Liver (tissue), 8 donors: ENCODE measurements at regions not wholly inside any gene's neighbourhood (a gene's known extent, or its start where the extent isn't known, plus 50 kb on each side); places are given as distances from the start of the nearest gene placed in this dataset.

Experiments
- DNase-seq: peaks from one replicate; pipeline ENCODE4 v3.0.0-alpha.2; 2017; ENCODE audit warnings: low spot score
- H3K27ac ChIP-seq, 2 donors: one replicate each; pipeline ENCODE4 v1.7.0; 2013; ENCODE audit warnings: inconsistent platforms in 2 of 2, low read length in 2 of 2, control low read depth in 1 of 2, low read depth in 1 of 2, mild to moderate bottlenecking in 1 of 2
- H3K27me3 ChIP-seq, 4 donors: one replicate each; pipeline versions ENCODE4 v1.6.1 to v1.7.0; 2013; ENCODE audit warnings: low read length in 3 of 4, inconsistent platforms in 1 of 4, mild to moderate bottlenecking in 1 of 4, moderate library complexity in 1 of 4; ENCODE audit not compliant: control insufficient read depth in 4 of 4, insufficient read depth in 4 of 4
- H3K36me3 ChIP-seq, 4 donors: one replicate each; pipeline versions ENCODE4 v1.6.1 to v1.7.0; 2013; ENCODE audit warnings: low read length in 3 of 4, mild to moderate bottlenecking in 3 of 4, low read depth in 1 of 4, moderate library complexity in 1 of 4; ENCODE audit not compliant: control insufficient read depth in 4 of 4, insufficient read depth in 3 of 4
- H3K4me1 ChIP-seq, 4 donors: one replicate each; pipeline versions ENCODE4 v1.6.1 to v1.7.0; 2013; ENCODE audit warnings: low read length in 3 of 4, mild to moderate bottlenecking in 3 of 4, moderate library complexity in 1 of 4; ENCODE audit not compliant: control insufficient read depth in 4 of 4, insufficient read depth in 4 of 4
- H3K4me3 ChIP-seq, 3 donors: one replicate each; pipeline versions ENCODE4 v1.6.1 to v1.7.0; 2013; ENCODE audit warnings: low read length in 3 of 3, control low read depth in 1 of 3, low read depth in 1 of 3, mild to moderate bottlenecking in 1 of 3
- H3K9ac ChIP-seq, 2 donors: one replicate each; pipeline ENCODE4 v1.7.0; 2013; ENCODE audit warnings: low read length in 2 of 2, mild to moderate bottlenecking in 2 of 2, moderate library complexity in 2 of 2, control low read depth in 1 of 2, low read depth in 1 of 2
- H3K9me3 ChIP-seq, 4 donors: one replicate each; pipeline versions ENCODE4 v1.6.1 to v1.7.0; 2013; ENCODE audit warnings: low read length in 3 of 4; ENCODE audit not compliant: control insufficient read depth in 4 of 4
- ATF3 ChIP-seq: IDR thresholded peaks from 2 replicates; pipeline ENCODE4 v1.6.1; 2016; ENCODE audit warnings: antibody characterized with exemption
- EGR1 ChIP-seq, 2 donors: IDR thresholded peaks; 2 replicates each; pipeline ENCODE4 v1.6.1; 2016 to 2018; ENCODE audit warnings: antibody characterized with exemption in 2 of 2, low read depth in 2 of 2
- FOXA1 ChIP-seq: IDR thresholded peaks from 2 replicates; pipeline ENCODE4 v1.6.1; 2016; ENCODE audit warnings: antibody characterized with exemption
- FOXA2 ChIP-seq: IDR thresholded peaks from 2 replicates; pipeline ENCODE4 v1.6.1; 2016; ENCODE audit warnings: antibody characterized with exemption
- GABPA ChIP-seq, 2 donors: IDR thresholded peaks in 1 of 2; conservative IDR thresholded peaks in 1 of 2; 2 replicates each; pipeline ENCODE4 v1.6.1; 2016; ENCODE audit warnings: antibody characterized with exemption in 2 of 2, mild to moderate bottlenecking in 1 of 2, moderate library complexity in 1 of 2
- HNF4A ChIP-seq, 2 donors: conservative IDR thresholded peaks; 2 replicates each; pipeline ENCODE4 v1.6.1; 2016; ENCODE audit warnings: antibody characterized with exemption in 2 of 2, mild to moderate bottlenecking in 2 of 2
- HNF4G ChIP-seq: IDR thresholded peaks from 2 replicates; pipeline ENCODE4 v1.6.1; 2016; ENCODE audit warnings: antibody characterized with exemption
- RAD21 ChIP-seq, 2 donors: IDR thresholded peaks; 2 replicates each; pipeline ENCODE4 v1.6.1; 2016; ENCODE audit warnings: antibody characterized with exemption in 2 of 2, mild to moderate bottlenecking in 2 of 2
- REST ChIP-seq: IDR thresholded peaks from 2 replicates; pipeline ENCODE4 v1.6.1; 2016; ENCODE audit warnings: antibody characterized with exemption, mild to moderate bottlenecking
- RXRA ChIP-seq, 2 donors: IDR thresholded peaks; 2 replicates each; pipeline ENCODE4 v1.6.1; 2017 to 2018; ENCODE audit warnings: antibody characterized with exemption in 2 of 2, mild to moderate bottlenecking in 1 of 2
- SP1 ChIP-seq: IDR thresholded peaks from 2 replicates; pipeline ENCODE4 v1.6.1; 2018; ENCODE audit warnings: antibody characterized with exemption, mild to moderate bottlenecking
- TAF1 ChIP-seq: conservative IDR thresholded peaks from 2 replicates; pipeline ENCODE4 v1.6.1; 2016; ENCODE audit warnings: antibody characterized with exemption, mild to moderate bottlenecking
- YY1 ChIP-seq: IDR thresholded peaks from 2 replicates; pipeline ENCODE4 v1.6.1; 2016; ENCODE audit warnings: antibody characterized with exemption, mild to moderate bottlenecking
- ZBTB33 ChIP-seq: IDR thresholded peaks from 2 replicates; pipeline ENCODE4 v1.6.1; 2016; ENCODE audit warnings: antibody characterized with exemption
- WGBS: extraction: QIAGEN DNeasy Blood & Tissue Kit; methylation state at CpG from one replicate; pipeline ENCODE4 v1.1.7; 2013; 5-methylcytosine and 5-hydroxymethylcytosine counted together
- TF ChIP-seq, protein P1 (sequence below): fragments of 150-350 bp; IDR thresholded peaks from 2 replicates; pipeline ENCODE4 v1.5.1; 2017; ENCODE audit warnings: improper control_type of control experiment, low read depth, low read length; ENCODE audit not compliant: missing input control
- TF ChIP-seq, protein P2 (sequence below): IDR thresholded peaks from 2 replicates; pipeline ENCODE4 v1.6.1; 2016; ENCODE audit warnings: antibody characterized with exemption
- donor health status: healthy.
- donor health status: healthy.
- donor health status: healthy.
- donor health status: healthy.
- donor health status: healthy.

DNA sequence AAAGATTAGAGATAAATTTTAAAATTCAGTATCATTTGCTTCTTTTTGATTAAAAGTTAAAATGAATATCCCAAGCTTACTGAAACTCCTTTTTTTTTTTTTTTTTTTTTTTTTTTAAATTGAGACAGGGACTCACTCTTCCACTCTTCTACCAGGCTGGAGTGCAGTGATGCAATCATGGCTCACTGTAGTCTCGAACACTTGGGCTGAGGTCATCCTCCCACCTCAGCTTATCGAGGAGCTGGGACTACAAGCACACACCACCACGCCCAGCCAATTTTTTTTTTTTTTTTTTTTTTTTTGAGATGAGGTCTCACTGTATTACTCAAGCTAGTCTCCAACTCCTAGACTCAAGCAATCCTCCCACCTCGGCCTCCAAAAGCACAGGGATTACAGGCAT is 92.1 kb upstream of the RGS18 start:
- H3K36me3 ChIP-seq, result no peaks in the 10 kb centered on the region
- no peaks in the 10 kb centered on the region for H3K4me1 ChIP-seq
- H3K27ac ChIP-seq, result no peak overlapping the region
- TF ChIP-seq GABPA (IDR thresholded peaks at IDR 0.05 in 1 of 2, conservative IDR thresholded peaks at IDR 0.05 in 1 of 2), result no peak
- TF ChIP-seq HNF4A (conservative IDR thresholded peaks at IDR 0.05), result no peak
- TF ChIP-seq, protein P1, sequence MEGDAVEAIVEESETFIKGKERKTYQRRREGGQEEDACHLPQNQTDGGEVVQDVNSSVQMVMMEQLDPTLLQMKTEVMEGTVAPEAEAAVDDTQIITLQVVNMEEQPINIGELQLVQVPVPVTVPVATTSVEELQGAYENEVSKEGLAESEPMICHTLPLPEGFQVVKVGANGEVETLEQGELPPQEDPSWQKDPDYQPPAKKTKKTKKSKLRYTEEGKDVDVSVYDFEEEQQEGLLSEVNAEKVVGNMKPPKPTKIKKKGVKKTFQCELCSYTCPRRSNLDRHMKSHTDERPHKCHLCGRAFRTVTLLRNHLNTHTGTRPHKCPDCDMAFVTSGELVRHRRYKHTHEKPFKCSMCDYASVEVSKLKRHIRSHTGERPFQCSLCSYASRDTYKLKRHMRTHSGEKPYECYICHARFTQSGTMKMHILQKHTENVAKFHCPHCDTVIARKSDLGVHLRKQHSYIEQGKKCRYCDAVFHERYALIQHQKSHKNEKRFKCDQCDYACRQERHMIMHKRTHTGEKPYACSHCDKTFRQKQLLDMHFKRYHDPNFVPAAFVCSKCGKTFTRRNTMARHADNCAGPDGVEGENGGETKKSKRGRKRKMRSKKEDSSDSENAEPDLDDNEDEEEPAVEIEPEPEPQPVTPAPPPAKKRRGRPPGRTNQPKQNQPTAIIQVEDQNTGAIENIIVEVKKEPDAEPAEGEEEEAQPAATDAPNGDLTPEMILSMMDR, result no peak
- no peak for TF ChIP-seq SP1
- no peak for TF ChIP-seq TAF1
- no peak for TF ChIP-seq ZBTB33
- TF ChIP-seq REST, result no peak
- TF ChIP-seq FOXA2, result no peak
- no peak for TF ChIP-seq HNF4G
- no peak for TF ChIP-seq YY1
- TF ChIP-seq RXRA (IDR thresholded peaks at IDR 0.05), result no peak
- TF ChIP-seq EGR1 (IDR thresholded peaks at IDR 0.05; ENCODE audit: low read depth in 2 of 2), result no peak
- TF ChIP-seq, protein P2, sequence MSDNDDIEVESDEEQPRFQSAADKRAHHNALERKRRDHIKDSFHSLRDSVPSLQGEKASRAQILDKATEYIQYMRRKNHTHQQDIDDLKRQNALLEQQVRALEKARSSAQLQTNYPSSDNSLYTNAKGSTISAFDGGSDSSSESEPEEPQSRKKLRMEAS, result no peak
- WGBS, result 66% methylated on average over 4 of the region's 4 CpGs
- DNase-seq, result no peak
- H3K4me3 ChIP-seq, result no peak overlapping the region
- H3K9me3 ChIP-seq, result no peaks in the 10 kb centered on the region
- no peaks in the 10 kb centered on the region for H3K27me3 ChIP-seq
- H3K9ac ChIP-seq, result no peak overlapping the region

DNA sequence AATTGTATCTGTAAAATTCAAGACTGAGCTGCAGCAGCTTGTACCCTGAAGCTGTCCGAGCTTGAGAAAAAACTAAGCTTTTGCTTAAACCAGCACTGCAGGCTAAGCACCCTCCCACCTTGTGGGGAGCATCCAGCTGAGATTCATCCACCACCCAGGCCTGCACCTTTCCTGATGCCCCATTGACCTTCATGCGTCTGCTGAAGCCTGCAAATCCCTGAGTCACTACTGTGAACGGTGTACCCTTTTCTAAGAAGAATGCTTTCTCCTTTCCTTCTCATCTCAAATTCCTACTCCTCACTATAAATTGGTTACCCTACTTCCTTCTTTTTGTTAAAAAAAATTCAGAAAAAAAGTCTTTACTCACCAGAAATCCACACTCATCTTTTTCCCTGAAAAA is 90.9 kb upstream of the RGS18 start:
- no peak overlapping the region for H3K4me3 ChIP-seq
- no peaks in the 10 kb centered on the region for H3K27me3 ChIP-seq
- WGBS, result 39% methylated on average over 3 of the region's 3 CpGs
- H3K4me1 ChIP-seq, result no peaks in the 10 kb centered on the region
- no peaks in the 10 kb centered on the region for H3K36me3 ChIP-seq
- no peak overlapping the region for H3K9ac ChIP-seq
- DNase-seq, result no peak
- H3K27ac ChIP-seq, result no peak overlapping the region
- no peaks in the 10 kb centered on the region for H3K9me3 ChIP-seq
- TF ChIP-seq YY1, result no peak
- TF ChIP-seq TAF1, result no peak
- TF ChIP-seq HNF4G, result no peak
- TF ChIP-seq RAD21 (IDR thresholded peaks at IDR 0.05), result no peak
- TF ChIP-seq EGR1 (IDR thresholded peaks at IDR 0.05; ENCODE audit: low read depth in 2 of 2), result no peak
- no peak for TF ChIP-seq FOXA2
- TF ChIP-seq REST, result no peak
- TF ChIP-seq ZBTB33, result no peak
- no peak for TF ChIP-seq SP1
- TF ChIP-seq FOXA1, result no peak
- no peak for TF ChIP-seq ATF3
- TF ChIP-seq GABPA (IDR thresholded peaks at IDR 0.05 in 1 of 2, conservative IDR thresholded peaks at IDR 0.05 in 1 of 2), result no peak
- TF ChIP-seq, protein P2, result no peak
